ENCODE measurements at regions not wholly inside any gene's neighbourhood (a gene's known extent, or its start where the extent isn't known, plus 50 kb on each side); places are given as distances from the start of the nearest gene placed in this dataset.

DNA sequence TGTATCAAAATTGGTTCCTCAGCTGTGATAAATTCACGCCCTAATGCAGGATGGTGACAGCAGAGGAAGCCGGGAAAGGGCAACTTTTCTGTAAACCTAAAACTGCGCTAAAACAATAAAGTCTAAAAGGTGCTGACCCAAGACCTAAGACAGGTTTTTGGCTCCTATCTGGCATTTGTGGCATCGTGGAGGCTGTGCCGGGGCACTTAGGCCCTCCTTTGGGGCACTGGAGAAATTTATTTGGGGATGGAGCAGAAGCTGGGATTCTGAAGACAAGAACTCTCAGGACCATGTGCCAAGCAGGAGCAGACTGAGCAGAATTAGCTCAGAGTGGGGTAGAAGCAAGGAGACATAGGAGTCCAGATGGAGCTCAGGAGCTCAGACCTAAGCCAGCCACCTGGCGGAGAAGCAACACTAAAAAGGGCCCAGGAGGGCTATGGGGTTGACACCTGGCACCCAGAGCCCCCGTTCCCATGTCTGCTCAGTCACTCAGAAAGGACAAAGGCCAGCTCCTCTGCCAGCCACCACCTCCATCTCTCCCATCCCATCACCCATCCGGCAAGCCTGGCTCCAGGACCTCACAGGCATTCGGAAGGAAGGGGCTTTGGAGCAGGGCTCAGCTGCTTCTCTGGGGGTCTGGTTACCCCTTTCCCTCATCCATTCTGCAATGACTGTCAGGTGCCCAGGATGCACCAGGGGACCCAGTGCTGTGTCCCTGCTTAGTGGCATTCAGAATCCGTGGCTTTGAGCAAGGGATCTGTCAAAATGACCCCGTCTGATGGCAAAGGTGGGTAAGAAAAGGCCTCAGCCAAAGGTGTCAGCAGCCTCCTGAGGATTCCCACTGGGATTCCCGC, 347.7 kb downstream of the NPHP4 start:
- peaks cover 33% of the 10 kb centered on the region for H3K36me3 Mint-ChIP-seq
- H3K27me3 Mint-ChIP-seq (ENCODE audit: low read depth), result peaks cover 13% of the 10 kb centered on the region
- peaks cover 49% of the 10 kb centered on the region for H3K9me3 Mint-ChIP-seq
- POLR2A ChIA-PET, result no interaction called here
- no peak for ATAC-seq
- H3K4me1 Mint-ChIP-seq, result no peaks in the 10 kb centered on the region
- no peak for DNase-seq (ENCODE audit: low spot score)
- TF ChIP-seq, protein P1, sequence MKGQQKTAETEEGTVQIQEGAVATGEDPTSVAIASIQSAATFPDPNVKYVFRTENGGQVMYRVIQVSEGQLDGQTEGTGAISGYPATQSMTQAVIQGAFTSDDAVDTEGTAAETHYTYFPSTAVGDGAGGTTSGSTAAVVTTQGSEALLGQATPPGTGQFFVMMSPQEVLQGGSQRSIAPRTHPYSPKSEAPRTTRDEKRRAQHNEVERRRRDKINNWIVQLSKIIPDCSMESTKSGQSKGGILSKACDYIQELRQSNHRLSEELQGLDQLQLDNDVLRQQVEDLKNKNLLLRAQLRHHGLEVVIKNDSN (CRISPR knock-in tag; IDR thresholded peaks at IDR 0.05), result no peak
- TF ChIP-seq, protein P2, sequence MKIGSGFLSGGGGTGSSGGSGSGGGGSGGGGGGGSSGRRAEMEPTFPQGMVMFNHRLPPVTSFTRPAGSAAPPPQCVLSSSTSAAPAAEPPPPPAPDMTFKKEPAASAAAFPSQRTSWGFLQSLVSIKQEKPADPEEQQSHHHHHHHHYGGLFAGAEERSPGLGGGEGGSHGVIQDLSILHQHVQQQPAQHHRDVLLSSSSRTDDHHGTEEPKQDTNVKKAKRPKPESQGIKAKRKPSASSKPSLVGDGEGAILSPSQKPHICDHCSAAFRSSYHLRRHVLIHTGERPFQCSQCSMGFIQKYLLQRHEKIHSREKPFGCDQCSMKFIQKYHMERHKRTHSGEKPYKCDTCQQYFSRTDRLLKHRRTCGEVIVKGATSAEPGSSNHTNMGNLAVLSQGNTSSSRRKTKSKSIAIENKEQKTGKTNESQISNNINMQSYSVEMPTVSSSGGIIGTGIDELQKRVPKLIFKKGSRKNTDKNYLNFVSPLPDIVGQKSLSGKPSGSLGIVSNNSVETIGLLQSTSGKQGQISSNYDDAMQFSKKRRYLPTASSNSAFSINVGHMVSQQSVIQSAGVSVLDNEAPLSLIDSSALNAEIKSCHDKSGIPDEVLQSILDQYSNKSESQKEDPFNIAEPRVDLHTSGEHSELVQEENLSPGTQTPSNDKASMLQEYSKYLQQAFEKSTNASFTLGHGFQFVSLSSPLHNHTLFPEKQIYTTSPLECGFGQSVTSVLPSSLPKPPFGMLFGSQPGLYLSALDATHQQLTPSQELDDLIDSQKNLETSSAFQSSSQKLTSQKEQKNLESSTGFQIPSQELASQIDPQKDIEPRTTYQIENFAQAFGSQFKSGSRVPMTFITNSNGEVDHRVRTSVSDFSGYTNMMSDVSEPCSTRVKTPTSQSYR (CRISPR knock-in tag; IDR thresholded peaks at IDR 0.05), result no peak
- no peak for TF ChIP-seq TEAD4 (CRISPR knock-in tag; IDR thresholded peaks at IDR 0.05)
- no peak for TF ChIP-seq ZNF671 (CRISPR knock-in tag; IDR thresholded peaks at IDR 0.05)
- TF ChIP-seq ZNF219 (CRISPR knock-in tag; IDR thresholded peaks at IDR 0.05; ENCODE audit: borderline replicate concordance), result no peak
- no peak for TF ChIP-seq ZNF396 (CRISPR knock-in tag; IDR thresholded peaks at IDR 0.05; ENCODE audit: borderline replicate concordance)
- TF ChIP-seq GRHL2 (CRISPR knock-in tag; IDR thresholded peaks at IDR 0.05; ENCODE audit: insufficient replicate concordance, severe bottlenecking), result no peak
- no peak for TF ChIP-seq PRRX2 (CRISPR knock-in tag; IDR thresholded peaks at IDR 0.05)
- TF ChIP-seq ZNF423 (CRISPR knock-in tag; IDR thresholded peaks at IDR 0.05), result no peak
- TF ChIP-seq ZNF232 (CRISPR knock-in tag; IDR thresholded peaks at IDR 0.05), result no peak
- TF ChIP-seq, protein P3, sequence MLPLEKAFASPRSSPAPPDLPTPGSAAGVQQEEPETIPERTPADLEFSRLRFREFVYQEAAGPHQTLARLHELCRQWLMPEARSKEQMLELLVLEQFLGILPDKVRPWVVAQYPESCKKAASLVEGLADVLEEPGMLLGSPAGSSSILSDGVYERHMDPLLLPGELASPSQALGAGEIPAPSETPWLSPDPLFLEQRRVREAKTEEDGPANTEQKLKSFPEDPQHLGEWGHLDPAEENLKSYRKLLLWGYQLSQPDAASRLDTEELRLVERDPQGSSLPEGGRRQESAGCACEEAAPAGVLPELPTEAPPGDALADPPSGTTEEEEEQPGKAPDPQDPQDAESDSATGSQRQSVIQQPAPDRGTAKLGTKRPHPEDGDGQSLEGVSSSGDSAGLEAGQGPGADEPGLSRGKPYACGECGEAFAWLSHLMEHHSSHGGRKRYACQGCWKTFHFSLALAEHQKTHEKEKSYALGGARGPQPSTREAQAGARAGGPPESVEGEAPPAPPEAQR (CRISPR knock-in tag; IDR thresholded peaks at IDR 0.05), result no peak
- TF ChIP-seq, protein P4, sequence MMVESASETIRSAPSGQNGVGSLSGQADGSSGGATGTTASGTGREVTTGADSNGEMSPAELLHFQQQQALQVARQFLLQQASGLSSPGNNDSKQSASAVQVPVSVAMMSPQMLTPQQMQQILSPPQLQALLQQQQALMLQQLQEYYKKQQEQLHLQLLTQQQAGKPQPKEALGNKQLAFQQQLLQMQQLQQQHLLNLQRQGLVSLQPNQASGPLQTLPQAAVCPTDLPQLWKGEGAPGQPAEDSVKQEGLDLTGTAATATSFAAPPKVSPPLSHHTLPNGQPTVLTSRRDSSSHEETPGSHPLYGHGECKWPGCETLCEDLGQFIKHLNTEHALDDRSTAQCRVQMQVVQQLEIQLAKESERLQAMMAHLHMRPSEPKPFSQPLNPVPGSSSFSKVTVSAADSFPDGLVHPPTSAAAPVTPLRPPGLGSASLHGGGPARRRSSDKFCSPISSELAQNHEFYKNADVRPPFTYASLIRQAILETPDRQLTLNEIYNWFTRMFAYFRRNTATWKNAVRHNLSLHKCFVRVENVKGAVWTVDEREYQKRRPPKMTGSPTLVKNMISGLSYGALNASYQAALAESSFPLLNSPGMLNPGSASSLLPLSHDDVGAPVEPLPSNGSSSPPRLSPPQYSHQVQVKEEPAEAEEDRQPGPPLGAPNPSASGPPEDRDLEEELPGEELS (CRISPR knock-in tag; IDR thresholded peaks at IDR 0.05), result no peak
- no peak for TF ChIP-seq OVOL2 (CRISPR knock-in tag; IDR thresholded peaks at IDR 0.05; ENCODE audit: borderline replicate concordance)
- TF ChIP-seq NR1H2 (CRISPR knock-in tag; IDR thresholded peaks at IDR 0.05), result no peak
- TF ChIP-seq, protein P5, sequence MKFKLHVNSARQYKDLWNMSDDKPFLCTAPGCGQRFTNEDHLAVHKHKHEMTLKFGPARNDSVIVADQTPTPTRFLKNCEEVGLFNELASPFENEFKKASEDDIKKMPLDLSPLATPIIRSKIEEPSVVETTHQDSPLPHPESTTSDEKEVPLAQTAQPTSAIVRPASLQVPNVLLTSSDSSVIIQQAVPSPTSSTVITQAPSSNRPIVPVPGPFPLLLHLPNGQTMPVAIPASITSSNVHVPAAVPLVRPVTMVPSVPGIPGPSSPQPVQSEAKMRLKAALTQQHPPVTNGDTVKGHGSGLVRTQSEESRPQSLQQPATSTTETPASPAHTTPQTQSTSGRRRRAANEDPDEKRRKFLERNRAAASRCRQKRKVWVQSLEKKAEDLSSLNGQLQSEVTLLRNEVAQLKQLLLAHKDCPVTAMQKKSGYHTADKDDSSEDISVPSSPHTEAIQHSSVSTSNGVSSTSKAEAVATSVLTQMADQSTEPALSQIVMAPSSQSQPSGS (CRISPR knock-in tag; IDR thresholded peaks at IDR 0.05; ENCODE audit: borderline replicate concordance, low read depth), result no peak
- H3K27ac Mint-ChIP-seq, result no peak overlapping the region
- H3K4me3 Mint-ChIP-seq, result no peak overlapping the region
- CTCF ChIA-PET, result interaction anchor here (1.1 to 2.4 kb wide), 2 partner anchors 101 to 188 kb away, joined by 3 to 7 read pairs; no protein-coding TSS in a partner anchor

Measured in WTC11 (cell line).